ENCODE measurements at regions not wholly inside any gene's neighbourhood (a gene's known extent, or its start where the extent isn't known, plus 50 kb on each side); places are given as distances from the start of the nearest gene placed in this dataset.

GRCh38 chr3:87052499-87053260 lies 61.7 kb upstream of the VGLL3 start:
- intact Hi-C loops (cut with micrococcal nuclease; ENCODE audit: unreplicated experiment): no loop called here
- no peaks in the 10 kb centered on the region for H3K36me3 ChIP-seq (ENCODE audit: insufficient read depth, low read length, poor library complexity, severe bottlenecking)
- POLR2A ChIA-PET (ENCODE audit: low non-redundant PET): no interaction called here
- no peaks in the 10 kb centered on the region for H3K27me3 ChIP-seq (replicated peaks; ENCODE audit: insufficient read depth, low read depth, low read length, poor library complexity)
- no peaks in the 10 kb centered on the region for H3K9me3 ChIP-seq (ENCODE audit: low read depth, low read length, poor library complexity, severe bottlenecking)
- TF ChIP-seq CTCF (conservative IDR thresholded peaks at IDR 0.05; ENCODE audit: low read depth, low read length) (no peak), EZH2 (IDR thresholded peaks at IDR 0.05; ENCODE audit: borderline replicate concordance, low read depth, low read length, poor library complexity, severe bottlenecking) (no peak)
- DNase-seq (ENCODE audit: low spot score): no peak
- H3K27ac ChIP-seq (ENCODE audit: low read depth, low read length, poor library complexity, severe bottlenecking): no peak overlapping the region
- no TSS peak for BruUV-seq (replicated peaks)
- no peaks in the 10 kb centered on the region for H3K4me1 ChIP-seq (ENCODE audit: insufficient read depth, low read length, poor library complexity, severe bottlenecking)
- no peak overlapping the region for H3K4me3 ChIP-seq (ENCODE audit: low read depth, low read length, poor library complexity, severe bottlenecking)
- CTCF ChIA-PET: no interaction called here

GRCh38 chr3:87047852-87048251 lies 56.9 kb upstream of the VGLL3 start:
- BruUV-seq (replicated peaks): no TSS peak
- H3K9me3 ChIP-seq (ENCODE audit: low read depth, low read length, poor library complexity, severe bottlenecking): no peaks in the 10 kb centered on the region
- no peak overlapping the region for H3K4me3 ChIP-seq (ENCODE audit: low read depth, low read length, poor library complexity, severe bottlenecking)
- TF ChIP-seq EZH2 (IDR thresholded peaks at IDR 0.05; ENCODE audit: borderline replicate concordance, low read depth, low read length, poor library complexity, severe bottlenecking) (no peak), CTCF (conservative IDR thresholded peaks at IDR 0.05; ENCODE audit: low read depth, low read length) (no peak)
- H3K27ac ChIP-seq (ENCODE audit: low read depth, low read length, poor library complexity, severe bottlenecking): no peak overlapping the region
- H3K36me3 ChIP-seq (ENCODE audit: insufficient read depth, low read length, poor library complexity, severe bottlenecking): no peaks in the 10 kb centered on the region
- no peaks in the 10 kb centered on the region for H3K4me1 ChIP-seq (ENCODE audit: insufficient read depth, low read length, poor library complexity, severe bottlenecking)
- ChIA-PET CTCF (no interaction called here), POLR2A (ENCODE audit: low non-redundant PET) (no interaction called here)
- intact Hi-C loops (cut with micrococcal nuclease; ENCODE audit: unreplicated experiment): no loop called here
- H3K27me3 ChIP-seq (replicated peaks; ENCODE audit: insufficient read depth, low read depth, low read length, poor library complexity): no peaks in the 10 kb centered on the region
- DNase-seq (ENCODE audit: low spot score): no peak

- Histone ChIP-seq H3K27me3 (replicated peaks; ENCODE audit: insufficient read depth, low read depth, low read length, poor library complexity) (no peaks in the 10 kb centered on the region), H3K9me3 (ENCODE audit: low read depth, low read length, poor library complexity, severe bottlenecking) (no peaks in the 10 kb centered on the region), H3K27ac (ENCODE audit: low read depth, low read length, poor library complexity, severe bottlenecking) (no peak overlapping the region), H3K4me3 (ENCODE audit: low read depth, low read length, poor library complexity, severe bottlenecking) (no peak overlapping the region), H3K4me1 (ENCODE audit: insufficient read depth, low read length, poor library complexity, severe bottlenecking) (no peaks in the 10 kb centered on the region), H3K36me3 (ENCODE audit: insufficient read depth, low read length, poor library complexity, severe bottlenecking) (no peaks in the 10 kb centered on the region)
- ChIA-PET POLR2A (ENCODE audit: low non-redundant PET) (no interaction called here), CTCF (no interaction called here)
- no TSS peak for BruUV-seq (replicated peaks)
- no peak for DNase-seq (ENCODE audit: low spot score)
- intact Hi-C loops (cut with micrococcal nuclease; ENCODE audit: unreplicated experiment): no loop called here
- no peak for TF ChIP-seq EZH2 (IDR thresholded peaks at IDR 0.05; ENCODE audit: borderline replicate concordance, low read depth, low read length, poor library complexity, severe bottlenecking)
- no peak for TF ChIP-seq CTCF (conservative IDR thresholded peaks at IDR 0.05; ENCODE audit: low read depth, low read length)
Observed at GRCh38 chr3:87046241-87046640, 55.3 kb upstream of the VGLL3 start.
